ENCODE measurements at regions not wholly inside any gene's neighbourhood (a gene's known extent, or its start where the extent isn't known, plus 50 kb on each side); places are given as distances from the start of the nearest gene placed in this dataset.

DNA sequence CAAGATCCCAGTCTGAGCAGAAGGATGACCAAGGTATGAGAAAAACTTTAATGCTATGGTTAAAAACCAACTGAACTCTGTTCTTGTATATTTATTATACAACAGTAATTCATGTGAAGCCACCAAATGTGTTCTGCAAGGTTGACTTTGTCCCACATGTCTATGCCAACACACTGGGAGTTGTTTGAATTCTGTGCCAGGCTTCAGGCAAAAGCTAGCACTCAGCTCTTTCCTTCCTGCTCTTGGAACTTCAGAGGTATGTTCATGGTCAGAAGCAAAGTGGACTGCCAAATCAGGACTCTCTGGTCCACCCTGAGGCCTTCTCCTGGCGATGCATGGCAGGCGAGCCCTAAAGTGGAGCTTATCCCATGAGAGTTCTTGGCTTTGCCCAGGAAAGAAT is 205.6 kb upstream of the AR start:
- ChIA-PET POLR2A (no interaction called here), CTCF (no interaction called here)
- TF ChIP-seq, protein P1, sequence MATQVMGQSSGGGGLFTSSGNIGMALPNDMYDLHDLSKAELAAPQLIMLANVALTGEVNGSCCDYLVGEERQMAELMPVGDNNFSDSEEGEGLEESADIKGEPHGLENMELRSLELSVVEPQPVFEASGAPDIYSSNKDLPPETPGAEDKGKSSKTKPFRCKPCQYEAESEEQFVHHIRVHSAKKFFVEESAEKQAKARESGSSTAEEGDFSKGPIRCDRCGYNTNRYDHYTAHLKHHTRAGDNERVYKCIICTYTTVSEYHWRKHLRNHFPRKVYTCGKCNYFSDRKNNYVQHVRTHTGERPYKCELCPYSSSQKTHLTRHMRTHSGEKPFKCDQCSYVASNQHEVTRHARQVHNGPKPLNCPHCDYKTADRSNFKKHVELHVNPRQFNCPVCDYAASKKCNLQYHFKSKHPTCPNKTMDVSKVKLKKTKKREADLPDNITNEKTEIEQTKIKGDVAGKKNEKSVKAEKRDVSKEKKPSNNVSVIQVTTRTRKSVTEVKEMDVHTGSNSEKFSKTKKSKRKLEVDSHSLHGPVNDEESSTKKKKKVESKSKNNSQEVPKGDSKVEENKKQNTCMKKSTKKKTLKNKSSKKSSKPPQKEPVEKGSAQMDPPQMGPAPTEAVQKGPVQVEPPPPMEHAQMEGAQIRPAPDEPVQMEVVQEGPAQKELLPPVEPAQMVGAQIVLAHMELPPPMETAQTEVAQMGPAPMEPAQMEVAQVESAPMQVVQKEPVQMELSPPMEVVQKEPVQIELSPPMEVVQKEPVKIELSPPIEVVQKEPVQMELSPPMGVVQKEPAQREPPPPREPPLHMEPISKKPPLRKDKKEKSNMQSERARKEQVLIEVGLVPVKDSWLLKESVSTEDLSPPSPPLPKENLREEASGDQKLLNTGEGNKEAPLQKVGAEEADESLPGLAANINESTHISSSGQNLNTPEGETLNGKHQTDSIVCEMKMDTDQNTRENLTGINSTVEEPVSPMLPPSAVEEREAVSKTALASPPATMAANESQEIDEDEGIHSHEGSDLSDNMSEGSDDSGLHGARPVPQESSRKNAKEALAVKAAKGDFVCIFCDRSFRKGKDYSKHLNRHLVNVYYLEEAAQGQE (IDR thresholded peaks at IDR 0.05; ENCODE audit: low read depth, low read length), result no peak
- TF ChIP-seq, protein P2, sequence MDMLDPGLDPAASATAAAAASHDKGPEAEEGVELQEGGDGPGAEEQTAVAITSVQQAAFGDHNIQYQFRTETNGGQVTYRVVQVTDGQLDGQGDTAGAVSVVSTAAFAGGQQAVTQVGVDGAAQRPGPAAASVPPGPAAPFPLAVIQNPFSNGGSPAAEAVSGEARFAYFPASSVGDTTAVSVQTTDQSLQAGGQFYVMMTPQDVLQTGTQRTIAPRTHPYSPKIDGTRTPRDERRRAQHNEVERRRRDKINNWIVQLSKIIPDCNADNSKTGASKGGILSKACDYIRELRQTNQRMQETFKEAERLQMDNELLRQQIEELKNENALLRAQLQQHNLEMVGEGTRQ (IDR thresholded peaks at IDR 0.05; ENCODE audit: borderline replicate concordance, low read depth, low read length), result no peak
- no peak for TF ChIP-seq SIN3A (IDR thresholded peaks at IDR 0.05; ENCODE audit: borderline replicate concordance, low read depth, low read length)
- no peak for TF ChIP-seq POLR2AphosphoS5 (IDR thresholded peaks at IDR 0.05; ENCODE audit: low read depth, low read length)
- TF ChIP-seq JUND (IDR thresholded peaks at IDR 0.05), result no peak
- TF ChIP-seq, protein P3, sequence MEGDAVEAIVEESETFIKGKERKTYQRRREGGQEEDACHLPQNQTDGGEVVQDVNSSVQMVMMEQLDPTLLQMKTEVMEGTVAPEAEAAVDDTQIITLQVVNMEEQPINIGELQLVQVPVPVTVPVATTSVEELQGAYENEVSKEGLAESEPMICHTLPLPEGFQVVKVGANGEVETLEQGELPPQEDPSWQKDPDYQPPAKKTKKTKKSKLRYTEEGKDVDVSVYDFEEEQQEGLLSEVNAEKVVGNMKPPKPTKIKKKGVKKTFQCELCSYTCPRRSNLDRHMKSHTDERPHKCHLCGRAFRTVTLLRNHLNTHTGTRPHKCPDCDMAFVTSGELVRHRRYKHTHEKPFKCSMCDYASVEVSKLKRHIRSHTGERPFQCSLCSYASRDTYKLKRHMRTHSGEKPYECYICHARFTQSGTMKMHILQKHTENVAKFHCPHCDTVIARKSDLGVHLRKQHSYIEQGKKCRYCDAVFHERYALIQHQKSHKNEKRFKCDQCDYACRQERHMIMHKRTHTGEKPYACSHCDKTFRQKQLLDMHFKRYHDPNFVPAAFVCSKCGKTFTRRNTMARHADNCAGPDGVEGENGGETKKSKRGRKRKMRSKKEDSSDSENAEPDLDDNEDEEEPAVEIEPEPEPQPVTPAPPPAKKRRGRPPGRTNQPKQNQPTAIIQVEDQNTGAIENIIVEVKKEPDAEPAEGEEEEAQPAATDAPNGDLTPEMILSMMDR (IDR thresholded peaks at IDR 0.05), result no peak
- no peak for TF ChIP-seq EZH2phosphoT487 (IDR thresholded peaks at IDR 0.05; ENCODE audit: borderline replicate concordance, low read depth)
- no peak for TF ChIP-seq RAD21 (IDR thresholded peaks at IDR 0.05; ENCODE audit: low read length)
- TF ChIP-seq, protein P4, sequence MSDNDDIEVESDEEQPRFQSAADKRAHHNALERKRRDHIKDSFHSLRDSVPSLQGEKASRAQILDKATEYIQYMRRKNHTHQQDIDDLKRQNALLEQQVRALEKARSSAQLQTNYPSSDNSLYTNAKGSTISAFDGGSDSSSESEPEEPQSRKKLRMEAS (IDR thresholded peaks at IDR 0.05; ENCODE audit: low read depth), result no peak
- TF ChIP-seq RXRA (IDR thresholded peaks at IDR 0.05; ENCODE audit: borderline replicate concordance, low read depth), result no peak
- TF ChIP-seq TEAD4 (IDR thresholded peaks at IDR 0.05; ENCODE audit: borderline replicate concordance, insufficient read depth), result no peak
- no peak for TF ChIP-seq MXI1 (IDR thresholded peaks at IDR 0.05; ENCODE audit: low read depth, low read length)
- no peak for TF ChIP-seq FOXJ3 (CRISPR knock-in tag; IDR thresholded peaks at IDR 0.05)
- no peak for TF ChIP-seq GABPA (IDR thresholded peaks at IDR 0.05; ENCODE audit: low read depth)
- TF ChIP-seq RFX5 (IDR thresholded peaks at IDR 0.05; ENCODE audit: low read length), result no peak
- no peak overlapping the region for H2AFZ ChIP-seq (ENCODE audit: low read depth)
- no peak for DNase-seq
- no peaks in the 10 kb centered on the region for H3K9me3 ChIP-seq
- no peaks in the 10 kb centered on the region for H3K4me1 ChIP-seq (ENCODE audit: control insufficient read depth in 1 of 2, insufficient read depth in 2 of 2, low read depth in 1 of 2, low read length in 1 of 2)
- 0% methylated on average over 2 of the region's 2 CpGs for WGBS (ENCODE audit: low lambda C conversion rate)
- no peaks in the 10 kb centered on the region for H3K79me2 ChIP-seq (ENCODE audit: insufficient read depth)
- H3K9me2 ChIP-seq, result no peaks in the 10 kb centered on the region
- no peak overlapping the region for H3K27ac ChIP-seq (ENCODE audit: low read depth in 2 of 2, low read length in 1 of 2)
- no peaks in the 10 kb centered on the region for H4K20me1 ChIP-seq (ENCODE audit: insufficient read depth)
- no peaks in the 10 kb centered on the region for H3K36me3 ChIP-seq (replicated peaks in 1 of 2; ENCODE audit: control insufficient read depth in 1 of 2, insufficient read depth in 2 of 2, low read length in 1 of 2)
- H3K4me3 ChIP-seq (ENCODE audit: low read depth in 2 of 2, low read length in 1 of 2), result no peak overlapping the region
- no peak overlapping the region for H3K9ac ChIP-seq
- no peaks in the 10 kb centered on the region for H3K27me3 ChIP-seq (ENCODE audit: insufficient read depth)
- no peaks in the 10 kb centered on the region for H3F3A ChIP-seq (replicated peaks; ENCODE audit: insufficient read depth)
- no peak overlapping the region for H3K4me2 ChIP-seq
